Inferior parietal cortex (tissue), 1 donor: ENCODE measurements at regions not wholly inside any gene's neighbourhood (a gene's known extent, or its start where the extent isn't known, plus 50 kb on each side); places are given as distances from the start of the nearest gene placed in this dataset.
"Not testable (repeated sequence)": the region's sequence is repeated elsewhere in the genome, so short reads cannot be mapped to it uniquely, and the experiment has no call there.

Experiments
- DNase-seq: peaks from one replicate; pipeline ENCODE4 v3.0.0-alpha.2; 2016; ENCODE audit errors: extremely low spot score

GRCh38 chr2:144914622-144915318, 394.9 kb upstream of the ZEB2 start:
- no peak for DNase-seq

GRCh38 chr2:144914113-144914512, 394.2 kb upstream of the ZEB2 start:
- DNase-seq = no peak

- DNase-seq = no peak
These were observed 392.3 kb upstream of the ZEB2 start for GRCh38 chr2:144912206-144912605.

GRCh38 chr2:144905956-144906355, 386.0 kb upstream of the ZEB2 start:
- no peak for DNase-seq

- DNase-seq = no peak
These were observed 384.7 kb upstream of the ZEB2 start for GRCh38 chr2:144904612-144905011.

- DNase-seq = not testable (repeated sequence)
These were observed 383.1 kb upstream of the ZEB2 start for GRCh38 chr2:144903045-144903444.

GRCh38 chr2:144901386-144901785, 381.5 kb upstream of the ZEB2 start:
- not testable (repeated sequence) for DNase-seq

GRCh38 chr2:144896341-144896740, 376.4 kb upstream of the ZEB2 start:
- no peak for DNase-seq

- no peak for DNase-seq
These were observed 375.0 kb upstream of the ZEB2 start for GRCh38 chr2:144894612-144895599.

GRCh38 chr2:144893464-144893863, 373.5 kb upstream of the ZEB2 start:
- DNase-seq = no peak

- DNase-seq = no peak
These were observed 370.9 kb upstream of the ZEB2 start for GRCh38 chr2:144890828-144891227.

- no peak for DNase-seq
These were observed 369.4 kb upstream of the ZEB2 start for GRCh38 chr2:144889348-144889747.

- DNase-seq = no peak
These were observed 366.9 kb upstream of the ZEB2 start for GRCh38 chr2:144886862-144887261.

GRCh38 chr2:144877893-144878292, 358.0 kb upstream of the ZEB2 start:
- DNase-seq = no peak

GRCh38 chr2:144876013-144876412, 356.1 kb upstream of the ZEB2 start:
- no peak for DNase-seq

GRCh38 chr2:144875290-144875969, 355.5 kb upstream of the ZEB2 start:
- DNase-seq = no peak

- DNase-seq = no peak
These were observed 345.8 kb upstream of the ZEB2 start for GRCh38 chr2:144865670-144866069.

- DNase-seq = no peak
These were observed 339.8 kb upstream of the ZEB2 start for GRCh38 chr2:144859716-144860115.

GRCh38 chr2:144858211-144858610, 338.3 kb upstream of the ZEB2 start:
- DNase-seq = peak; percentile 44

GRCh38 chr2:144854596-144854995, 334.7 kb upstream of the ZEB2 start:
- no peak for DNase-seq

GRCh38 chr2:144849612-144850011, 329.7 kb upstream of the ZEB2 start:
- no peak for DNase-seq

GRCh38 chr2:144848423-144848822, 328.5 kb upstream of the ZEB2 start:
- no peak for DNase-seq
